ENCODE measurements at regions not wholly inside any gene's neighbourhood (a gene's known extent, or its start where the extent isn't known, plus 50 kb on each side); places are given as distances from the start of the nearest gene placed in this dataset.
A peak's percentile ranks its signal among the peaks of the same experiment; 100 is the strongest.

DNA sequence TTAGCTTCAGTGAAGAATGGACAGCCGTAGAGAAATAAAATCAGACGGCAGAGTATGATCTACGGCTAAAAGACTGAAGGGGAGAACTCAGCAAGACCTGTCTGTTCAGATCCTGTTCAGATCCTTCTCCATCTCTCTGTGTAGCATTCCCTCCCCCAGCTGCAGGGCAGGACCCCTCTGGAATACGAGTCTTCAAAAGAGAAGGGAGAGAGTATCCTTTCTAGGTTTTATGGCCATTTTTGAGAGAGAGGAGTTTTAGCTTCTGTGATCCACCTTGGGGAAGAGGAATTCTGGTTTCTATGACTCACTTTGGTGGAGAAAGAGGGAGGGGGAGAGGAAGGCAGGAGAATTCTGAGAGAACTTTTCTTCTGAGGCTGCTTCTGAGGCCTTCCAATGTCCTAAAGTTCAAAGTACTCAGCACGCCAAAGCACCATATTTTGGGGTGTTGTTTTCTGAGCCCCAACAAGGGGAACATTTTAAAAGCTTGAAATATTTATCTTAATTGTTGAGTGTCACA is 194.4 kb upstream of the TLE4 start:
- no peak for DNase-seq (ENCODE audit: low read depth)
- H3K4me3 ChIP-seq (ENCODE audit: low read depth, low read length): no peak overlapping the region
- in situ Hi-C loops (cut with HindIII; ENCODE audit: low sequenced_read_pairs): no loop called here
- TF ChIP-seq, protein P1, sequence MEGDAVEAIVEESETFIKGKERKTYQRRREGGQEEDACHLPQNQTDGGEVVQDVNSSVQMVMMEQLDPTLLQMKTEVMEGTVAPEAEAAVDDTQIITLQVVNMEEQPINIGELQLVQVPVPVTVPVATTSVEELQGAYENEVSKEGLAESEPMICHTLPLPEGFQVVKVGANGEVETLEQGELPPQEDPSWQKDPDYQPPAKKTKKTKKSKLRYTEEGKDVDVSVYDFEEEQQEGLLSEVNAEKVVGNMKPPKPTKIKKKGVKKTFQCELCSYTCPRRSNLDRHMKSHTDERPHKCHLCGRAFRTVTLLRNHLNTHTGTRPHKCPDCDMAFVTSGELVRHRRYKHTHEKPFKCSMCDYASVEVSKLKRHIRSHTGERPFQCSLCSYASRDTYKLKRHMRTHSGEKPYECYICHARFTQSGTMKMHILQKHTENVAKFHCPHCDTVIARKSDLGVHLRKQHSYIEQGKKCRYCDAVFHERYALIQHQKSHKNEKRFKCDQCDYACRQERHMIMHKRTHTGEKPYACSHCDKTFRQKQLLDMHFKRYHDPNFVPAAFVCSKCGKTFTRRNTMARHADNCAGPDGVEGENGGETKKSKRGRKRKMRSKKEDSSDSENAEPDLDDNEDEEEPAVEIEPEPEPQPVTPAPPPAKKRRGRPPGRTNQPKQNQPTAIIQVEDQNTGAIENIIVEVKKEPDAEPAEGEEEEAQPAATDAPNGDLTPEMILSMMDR (IDR thresholded peaks at IDR 0.05; ENCODE audit: low read depth, low read length, missing control alignments): no peak

GRCh38 chr9:79378107-79378506 is 193.7 kb upstream of the TLE4 start:
- no peak overlapping the region for H3K4me3 ChIP-seq (ENCODE audit: low read depth, low read length)
- TF ChIP-seq, protein P1 (IDR thresholded peaks at IDR 0.05; ENCODE audit: low read depth, low read length, missing control alignments): no peak
- no peak for DNase-seq (ENCODE audit: low read depth)
- in situ Hi-C loops (cut with HindIII; ENCODE audit: low sequenced_read_pairs): no loop called here

DNA sequence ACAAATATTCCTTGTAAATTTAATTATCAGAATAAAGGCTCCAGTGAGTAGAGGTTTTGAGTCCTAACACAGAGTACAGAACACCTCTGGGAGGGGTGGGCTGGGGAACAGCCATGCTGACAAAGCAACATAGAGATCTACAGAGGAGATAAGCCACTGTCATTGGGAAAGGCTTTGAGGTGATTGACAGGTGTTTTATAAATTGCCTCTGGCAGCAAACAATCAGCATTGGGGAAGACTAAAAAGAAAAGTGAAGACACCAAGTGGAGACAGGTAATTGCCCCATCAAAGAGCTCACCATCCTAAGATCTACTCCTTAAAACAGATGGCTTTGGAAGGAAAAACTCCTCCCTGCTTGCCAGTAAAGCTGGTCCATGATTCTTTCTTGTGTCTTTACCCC is 189.7 kb upstream of the TLE4 start:
- in situ Hi-C loops (cut with HindIII; ENCODE audit: low sequenced_read_pairs): no loop called here
- no peak overlapping the region for H3K4me3 ChIP-seq (ENCODE audit: low read depth, low read length)

GRCh38 chr9:79382458-79382857 is 189.3 kb upstream of the TLE4 start:
- no peak for DNase-seq (ENCODE audit: low read depth)
- TF ChIP-seq, protein P1 (IDR thresholded peaks at IDR 0.05; ENCODE audit: low read depth, low read length, missing control alignments): no peak
- no peak overlapping the region for H3K4me3 ChIP-seq (ENCODE audit: low read depth, low read length)
- in situ Hi-C loops (cut with HindIII; ENCODE audit: low sequenced_read_pairs): no loop called here

More for the DNA sequence above, 189.7 kb upstream of the TLE4 start:
- TF ChIP-seq, protein P1 (IDR thresholded peaks at IDR 0.05; ENCODE audit: low read depth, low read length, missing control alignments): no peak
- no peak for DNase-seq (ENCODE audit: low read depth)

DNA sequence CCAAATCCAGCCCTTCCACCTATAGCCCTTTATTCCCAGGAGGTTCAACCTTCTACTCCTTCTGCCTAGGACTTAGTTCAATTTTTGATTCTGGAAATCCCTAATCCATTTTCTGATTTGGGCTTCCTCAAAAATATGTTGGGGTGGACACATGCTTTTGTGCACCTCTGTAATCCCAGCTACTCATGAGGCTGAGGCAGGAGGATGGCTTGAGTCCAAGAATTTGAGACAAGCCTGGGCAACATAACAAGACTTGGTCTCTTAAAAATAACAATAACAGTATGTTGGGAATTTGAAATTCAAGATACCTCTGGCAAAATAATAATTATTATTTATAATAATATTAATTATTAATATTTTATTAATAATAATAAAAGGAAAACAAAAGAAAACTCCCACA is 188.7 kb upstream of the TLE4 start:
- TF ChIP-seq, protein P1 (IDR thresholded peaks at IDR 0.05; ENCODE audit: low read depth, low read length, missing control alignments): no peak
- H3K4me3 ChIP-seq (ENCODE audit: low read depth, low read length): no peak overlapping the region
- in situ Hi-C loops (cut with HindIII; ENCODE audit: low sequenced_read_pairs): no loop called here
- no peak for DNase-seq (ENCODE audit: low read depth)

GRCh38 chr9:79384091-79384490 is 187.7 kb upstream of the TLE4 start:
- in situ Hi-C loops (cut with HindIII; ENCODE audit: low sequenced_read_pairs): no loop called here
- no peak for DNase-seq (ENCODE audit: low read depth)
- TF ChIP-seq, protein P1 (IDR thresholded peaks at IDR 0.05; ENCODE audit: low read depth, low read length, missing control alignments): no peak
- H3K4me3 ChIP-seq (ENCODE audit: low read depth, low read length): no peak overlapping the region

GRCh38 chr9:79384501-79384900 is 187.3 kb upstream of the TLE4 start:
- peak; percentile 42 for DNase-seq (ENCODE audit: low read depth)
- in situ Hi-C loops (cut with HindIII; ENCODE audit: low sequenced_read_pairs): no loop called here
- TF ChIP-seq, protein P1 (IDR thresholded peaks at IDR 0.05; ENCODE audit: low read depth, low read length, missing control alignments): no peak
- no peak overlapping the region for H3K4me3 ChIP-seq (ENCODE audit: low read depth, low read length)
